ENCODE measurements at regions not wholly inside any gene's neighbourhood (a gene's known extent, or its start where the extent isn't known, plus 50 kb on each side); places are given as distances from the start of the nearest gene placed in this dataset.

GRCh38 chr5:125061726-125062125 is 315.3 kb upstream of the ZNF608 start:
- FAIRE-seq = no peak

More at GRCh38 chr5:125061726-125062125, 315.3 kb upstream of the ZNF608 start:
- SMC1A ChIA-PET (ENCODE audit: uncharacterized antibody, unreplicated experiment) = interaction anchor here (0.6 to 1.5 kb wide), 3 partner anchors 10 to 894 kb away, joined by 3 to 4 read pairs (median 3); no protein-coding TSS in a partner anchor
- WGBS (ENCODE audit: insufficient coverage, insufficient replicate concordance, low lambda C conversion rate, missing lambda C conversion rate) = 91% methylated on average over 2 of the region's 2 CpGs
- Histone ChIP-seq H3K4me1 (ENCODE audit: control insufficient read depth, insufficient read depth, low read length) (no peaks in the 10 kb centered on the region), H3K27me3 (replicated peaks in 1 of 2; ENCODE audit: control insufficient read depth in 2 of 2, insufficient read depth in 2 of 2, low read length in 1 of 2) (no peaks in the 10 kb centered on the region), H3K4me3 (no peak overlapping the region), H3K27ac (ENCODE audit: control insufficient read depth, insufficient read depth) (no peak overlapping the region), H3K9me3 (replicated peaks; ENCODE audit: control insufficient read depth, insufficient read depth, low read length) (no peaks in the 10 kb centered on the region; the same call in 2 of the 3 replicates), H3K79me2 (ENCODE audit: control insufficient read depth, insufficient read depth, low read length) (no peaks in the 10 kb centered on the region), H3K4me2 (ENCODE audit: control insufficient read depth, insufficient read depth) (no peak overlapping the region), H4K20me1 (ENCODE audit: control insufficient read depth, insufficient read depth) (no peaks in the 10 kb centered on the region), H3K36me3 (ENCODE audit: control insufficient read depth in 2 of 2, insufficient read depth in 2 of 2, low read length in 1 of 2) (no peaks in the 10 kb centered on the region), H2AFZ (ENCODE audit: control insufficient read depth, low read depth, low read length) (no peak overlapping the region), H3K9ac (ENCODE audit: control insufficient read depth, insufficient read depth, low read length) (no peak overlapping the region)
- no peak for TF ChIP-seq HSF1 (IDR thresholded peaks at IDR 0.05; ENCODE audit: low read depth, low read length)
- TF ChIP-seq EP300 (IDR thresholded peaks at IDR 0.05; ENCODE audit: borderline replicate concordance in 1 of 2, control insufficient read depth in 1 of 2, low read depth in 2 of 2, low read length in 2 of 2) = no peak
- TF ChIP-seq ZBTB33 (IDR thresholded peaks at IDR 0.05) = no peak
- TF ChIP-seq GABPA (IDR thresholded peaks at IDR 0.05; ENCODE audit: low read depth) = no peak
- no peak for TF ChIP-seq YBX1 (IDR thresholded peaks at IDR 0.05)
- no peak for TF ChIP-seq SKIL (IDR thresholded peaks at IDR 0.05; ENCODE audit: low read depth, poor library complexity, severe bottlenecking)
- TF ChIP-seq MEF2B (IDR thresholded peaks at IDR 0.05; ENCODE audit: partially characterized antibody, poor library complexity, severe bottlenecking) = no peak
- no peak for TF ChIP-seq KDM1A (IDR thresholded peaks at IDR 0.05; ENCODE audit: borderline replicate concordance)
- TF ChIP-seq USF1 (IDR thresholded peaks at IDR 0.05; ENCODE audit: borderline replicate concordance, extremely low read length, insufficient read depth, low read depth, low read length) = no peak
- no peak for TF ChIP-seq EED (IDR thresholded peaks at IDR 0.05; ENCODE audit: low read depth)
- TF ChIP-seq, protein P1, sequence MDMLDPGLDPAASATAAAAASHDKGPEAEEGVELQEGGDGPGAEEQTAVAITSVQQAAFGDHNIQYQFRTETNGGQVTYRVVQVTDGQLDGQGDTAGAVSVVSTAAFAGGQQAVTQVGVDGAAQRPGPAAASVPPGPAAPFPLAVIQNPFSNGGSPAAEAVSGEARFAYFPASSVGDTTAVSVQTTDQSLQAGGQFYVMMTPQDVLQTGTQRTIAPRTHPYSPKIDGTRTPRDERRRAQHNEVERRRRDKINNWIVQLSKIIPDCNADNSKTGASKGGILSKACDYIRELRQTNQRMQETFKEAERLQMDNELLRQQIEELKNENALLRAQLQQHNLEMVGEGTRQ (IDR thresholded peaks at IDR 0.05; ENCODE audit: borderline replicate concordance, low read depth, low read length) = no peak
- CTCF ChIA-PET = no interaction called here
- intact Hi-C loops (cut with micrococcal nuclease; ENCODE audit: unreplicated experiment) (no loop called here), in situ Hi-C loops (cut with MboI) (no loop called here)
- DNase-seq (ENCODE audit: low read depth, low spot score) (no peak), ATAC-seq (no peak)
- no TSS peak for BruUV-seq (replicated peaks)
- POLR2A ChIA-PET = no interaction called here
- RAD21 ChIA-PET (ENCODE audit: unreplicated experiment) = no interaction called here

Data from GM12878 (cell line).